ENCODE measurements at regions not wholly inside any gene's neighbourhood (a gene's known extent, or its start where the extent isn't known, plus 50 kb on each side); places are given as distances from the start of the nearest gene placed in this dataset.

- no peaks in the 10 kb centered on the region for H3K9me3 ChIP-seq
- WGBS, 5 donors: 93 to 97% (median 95%) methylated on average over 2 of the region's 2 CpGs
These were observed 414.2 kb upstream of the SLC14A2 start for GRCh38 chr18:45201029-45201428.

GRCh38 chr18:45201489-45201888 is 413.8 kb upstream of the SLC14A2 start:
- no peaks in the 10 kb centered on the region for H3K36me3 ChIP-seq
- no peak for TF ChIP-seq POLR2AphosphoS5 (IDR thresholded peaks at IDR 0.05)
- no peak for TF ChIP-seq POLR2A (IDR thresholded peaks at IDR 0.05)
- no peak for TF ChIP-seq CTCF (IDR thresholded peaks at IDR 0.05 in 8 of 11, conservative IDR thresholded peaks at IDR 0.05 in 3 of 11)
- intact Hi-C loops (cut with DNase I; ENCODE audit: low total_unique reads): no loop called here
- H3K4me1 ChIP-seq: no peaks in the 10 kb centered on the region
- no peaks in the 10 kb centered on the region for H3K27me3 ChIP-seq (replicated peaks in 1 of 7)
- no peak overlapping the region for H3K4me3 ChIP-seq
- H3K9me3 ChIP-seq: no peaks in the 10 kb centered on the region
- no peak overlapping the region for H3K27ac ChIP-seq
- DNase-seq: no peak

More at GRCh38 chr18:45201029-45201428, 414.2 kb upstream of the SLC14A2 start:
- Histone ChIP-seq H3K4me1 (no peaks in the 10 kb centered on the region), H3K27ac (no peak overlapping the region), H3K36me3 (no peaks in the 10 kb centered on the region), H3K27me3 (replicated peaks in 1 of 7) (no peaks in the 10 kb centered on the region), H3K4me3 (no peak overlapping the region)
- no peak for DNase-seq
- TF ChIP-seq POLR2AphosphoS5 (IDR thresholded peaks at IDR 0.05) (no peak), POLR2A (IDR thresholded peaks at IDR 0.05) (no peak), CTCF (IDR thresholded peaks at IDR 0.05 in 8 of 11, conservative IDR thresholded peaks at IDR 0.05 in 3 of 11) (no peak)
- intact Hi-C loops (cut with DNase I; ENCODE audit: low total_unique reads): no loop called here

- Histone ChIP-seq H3K27me3 (replicated peaks in 1 of 7) (no peaks in the 10 kb centered on the region), H3K27ac (no peak overlapping the region), H3K4me1 (no peaks in the 10 kb centered on the region), H3K36me3 (no peaks in the 10 kb centered on the region), H3K4me3 (no peak overlapping the region), H3K9me3 (no peaks in the 10 kb centered on the region)
- no peak for TF ChIP-seq CTCF (IDR thresholded peaks at IDR 0.05 in 8 of 11, conservative IDR thresholded peaks at IDR 0.05 in 3 of 11)
- no peak for DNase-seq
- intact Hi-C loops (cut with DNase I; ENCODE audit: low total_unique reads): no loop called here
These were observed 413.2 kb upstream of the SLC14A2 start for GRCh38 chr18:45202061-45202460.

GRCh38 chr18:45203677-45204076 is 411.6 kb upstream of the SLC14A2 start:
- intact Hi-C loops (cut with DNase I; ENCODE audit: low total_unique reads): no loop called here
- no peak for TF ChIP-seq CTCF (IDR thresholded peaks at IDR 0.05 in 8 of 11, conservative IDR thresholded peaks at IDR 0.05 in 3 of 11)
- no peak for TF ChIP-seq POLR2A (IDR thresholded peaks at IDR 0.05)
- WGBS, 5 donors: 80 to 94% (median 87%) methylated on average over 2 of the region's 2 CpGs
- H3K36me3 ChIP-seq: no peaks in the 10 kb centered on the region
- no peak overlapping the region for H3K4me3 ChIP-seq
- DNase-seq: no peak
- H3K4me1 ChIP-seq: no peaks in the 10 kb centered on the region
- H3K27ac ChIP-seq: no peak overlapping the region
- no peaks in the 10 kb centered on the region for H3K27me3 ChIP-seq (replicated peaks in 1 of 7)
- H3K9me3 ChIP-seq: no peaks in the 10 kb centered on the region
